Tibial nerve (tissue), 4 donors: ENCODE measurements at regions not wholly inside any gene's neighbourhood (a gene's known extent, or its start where the extent isn't known, plus 50 kb on each side); places are given as distances from the start of the nearest gene placed in this dataset.

ENCODE experiments used
- DNase-seq, 2 donors: peaks; one replicate each; pipeline ENCODE4 v3.0.0-alpha.2; 2019; ENCODE audit warnings: low spot score in 2 of 2
- H3K27ac ChIP-seq, 4 donors: fragments of 200-600 bp; sonication (generic) in 3 of 4; one replicate each; pipeline ENCODE4 v1.5.1; 2017 to 2019; ENCODE audit warnings: mild to moderate bottlenecking in 1 of 4
- H3K27me3 ChIP-seq, 2 donors: fragments of 200-600 bp; sonication (generic) in 1 of 2; one replicate each; pipeline versions ENCODE4 v1.5.1 to v1.6.0; 2017 to 2019
- H3K36me3 ChIP-seq, 3 donors: fragments of 200-600 bp; sonication (generic); one replicate each; pipeline ENCODE4 v1.5.1; 2018 to 2019
- H3K4me1 ChIP-seq, 4 donors: fragments of 200-600 bp; sonication (generic) in 3 of 4; one replicate each; pipeline ENCODE4 v1.5.1; 2017 to 2019
- H3K4me3 ChIP-seq, 4 donors: fragments of 200-600 bp; sonication (generic) in 3 of 4; one replicate each; pipeline ENCODE4 v1.5.1; 2017 to 2019; ENCODE audit warnings: mild to moderate bottlenecking in 1 of 4, moderate library complexity in 1 of 4
- H3K9me3 ChIP-seq, 4 donors: fragments of 200-600 bp; sonication (generic) in 3 of 4; one replicate each; pipeline ENCODE4 v1.5.1; 2017 to 2019
- CTCF ChIP-seq, 5 experiments: fragments of 200-600 bp in 3 of 5; fragments of 450-650 bp in 2 of 5; sonication (generic) in 3 of 5; IDR thresholded peaks; one replicate each; pipeline ENCODE4 v1.5.1; 2016 to 2019; ENCODE audit warnings: antibody characterized with exemption in 5 of 5, mild to moderate bottlenecking in 3 of 5, moderate library complexity in 2 of 5
- EP300 ChIP-seq, 2 donors: sonication (generic); formaldehyde crosslinking; IDR thresholded peaks; one replicate each; pipeline ENCODE4 v1.6.1; 2017; ENCODE audit warnings: antibody characterized with exemption in 2 of 2, mild to moderate bottlenecking in 1 of 2
- POLR2A ChIP-seq, 2 donors: fragments of 450-650 bp; IDR thresholded peaks; one replicate each; pipeline ENCODE4 v1.6.1; 2017; ENCODE audit warnings: antibody characterized with exemption in 2 of 2, mild to moderate bottlenecking in 2 of 2, moderate library complexity in 2 of 2
- WGBS, 2 donors: methylation state at CpG; one replicate each; pipeline ENCODE4 v1.1.5; 2018; 5-methylcytosine and 5-hydroxymethylcytosine counted together

- TF ChIP-seq CTCF (IDR thresholded peaks at IDR 0.05) (no peak), EP300 (IDR thresholded peaks at IDR 0.05) (no peak), POLR2A (IDR thresholded peaks at IDR 0.05) (no peak)
- Histone ChIP-seq H3K4me1 (no peaks in the 10 kb centered on the region), H3K27me3 (no peaks in the 10 kb centered on the region), H3K9me3 (peaks cover 0 to 17% (median 0%) of the 10 kb centered on the region in 4 donors), H3K27ac (no peak overlapping the region), H3K4me3 (no peak overlapping the region), H3K36me3 (no peaks in the 10 kb centered on the region)
- WGBS, 2 donors = 60 to 69% methylated on average over 1 of the region's 1 CpG
- no peak for DNase-seq
Measured at GRCh38 chr1:101476541-101476940, 239.7 kb downstream of the S1PR1 start.

DNA sequence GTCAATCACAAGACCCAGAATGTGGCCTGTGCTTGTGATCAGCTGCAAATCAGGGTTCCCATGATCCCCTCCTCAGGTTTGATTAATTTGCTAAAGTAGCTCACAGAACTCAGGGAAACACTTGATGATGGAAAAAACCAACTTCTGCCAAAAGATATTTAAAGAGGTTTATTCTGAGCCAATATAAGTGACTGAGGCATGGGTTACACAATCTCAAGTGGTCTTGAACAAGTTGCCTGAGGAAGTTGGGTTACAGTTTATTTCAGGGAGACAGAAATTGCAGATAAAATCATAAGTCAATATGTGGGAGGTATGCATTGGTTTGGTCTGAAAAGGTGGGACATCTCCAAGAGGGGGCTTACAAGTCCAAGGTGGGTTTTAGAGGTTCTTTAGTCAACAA is 243.1 kb downstream of the S1PR1 start:
- Histone ChIP-seq H3K27me3 (no peaks in the 10 kb centered on the region), H3K27ac (no peak overlapping the region), H3K4me3 (no peak overlapping the region), H3K9me3 (no peaks in the 10 kb centered on the region), H3K36me3 (no peaks in the 10 kb centered on the region), H3K4me1 (peaks cover 0 to 9% (median 0%) of the 10 kb centered on the region in 4 donors)
- no peak for DNase-seq
- TF ChIP-seq CTCF (IDR thresholded peaks at IDR 0.05) = no peak
- TF ChIP-seq POLR2A (IDR thresholded peaks at IDR 0.05) = no peak
- TF ChIP-seq EP300 (IDR thresholded peaks at IDR 0.05) = no peak

GRCh38 chr1:101482306-101482705 is 245.5 kb downstream of the S1PR1 start:
- no peaks in the 10 kb centered on the region for H3K9me3 ChIP-seq
- DNase-seq = no peak

DNA sequence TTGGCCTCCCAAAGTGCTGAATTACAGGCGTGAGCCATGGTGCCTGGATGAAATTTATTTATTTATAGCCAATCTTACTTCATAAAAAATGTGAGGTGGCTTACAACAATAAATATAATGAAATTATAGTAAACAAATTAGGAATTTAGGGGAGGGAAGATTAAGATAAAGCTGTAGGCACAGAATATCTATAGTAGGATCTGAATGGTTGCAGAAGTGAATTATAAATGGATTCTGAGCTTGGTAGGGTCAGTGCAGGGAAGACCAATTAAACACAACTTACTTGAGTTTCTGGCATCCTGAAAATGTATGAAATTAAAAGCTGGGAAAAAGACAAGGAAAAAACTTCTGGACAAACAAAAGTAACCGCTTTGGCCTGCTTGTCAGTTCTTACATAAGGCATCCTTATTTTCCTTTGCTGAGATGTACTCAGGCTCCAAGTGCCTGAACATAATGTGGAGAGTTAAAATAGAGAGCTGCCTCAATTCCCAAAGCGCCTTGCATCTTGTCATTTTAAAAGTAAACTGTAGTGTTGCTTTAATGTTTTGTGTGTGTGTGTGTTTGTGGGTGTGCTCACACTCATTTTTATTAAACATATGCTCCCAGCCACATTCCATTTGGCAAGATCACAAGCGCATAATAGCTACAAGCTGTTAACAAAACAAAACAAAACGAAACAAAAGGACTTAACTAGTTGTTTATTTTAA is 247.3 kb downstream of the S1PR1 start:
- WGBS, 2 donors = 51 to 55% methylated on average over 5 of the region's 5 CpGs
- Histone ChIP-seq H3K9me3 (peaks cover 0 to 2% (median 0%) of the 10 kb centered on the region in 4 donors), H3K36me3 (no peaks in the 10 kb centered on the region), H3K4me3 (no peak overlapping the region), H3K4me1 (peaks cover 0 to 15% (median 2%) of the 10 kb centered on the region in 4 donors), H3K27ac (no peak overlapping the region), H3K27me3 (no peaks in the 10 kb centered on the region)
- TF ChIP-seq POLR2A (IDR thresholded peaks at IDR 0.05) = no peak
- TF ChIP-seq EP300 (IDR thresholded peaks at IDR 0.05) = no peak
- no peak for TF ChIP-seq CTCF (IDR thresholded peaks at IDR 0.05)
- DNase-seq = no peak

More at GRCh38 chr1:101482306-101482705, 245.5 kb downstream of the S1PR1 start:
- H3K4me3 ChIP-seq = no peak overlapping the region
- TF ChIP-seq CTCF (IDR thresholded peaks at IDR 0.05) = no peak
- no peak for TF ChIP-seq POLR2A (IDR thresholded peaks at IDR 0.05)
- no peak for TF ChIP-seq EP300 (IDR thresholded peaks at IDR 0.05)
- H3K36me3 ChIP-seq = no peaks in the 10 kb centered on the region
- H3K27ac ChIP-seq = no peak overlapping the region
- peaks cover 0 to 15% (median 2%) of the 10 kb centered on the region in 4 donors for H3K4me1 ChIP-seq
- WGBS, 2 donors = 89 to 91% methylated on average over 4 of the region's 4 CpGs
- no peaks in the 10 kb centered on the region for H3K27me3 ChIP-seq

DNA sequence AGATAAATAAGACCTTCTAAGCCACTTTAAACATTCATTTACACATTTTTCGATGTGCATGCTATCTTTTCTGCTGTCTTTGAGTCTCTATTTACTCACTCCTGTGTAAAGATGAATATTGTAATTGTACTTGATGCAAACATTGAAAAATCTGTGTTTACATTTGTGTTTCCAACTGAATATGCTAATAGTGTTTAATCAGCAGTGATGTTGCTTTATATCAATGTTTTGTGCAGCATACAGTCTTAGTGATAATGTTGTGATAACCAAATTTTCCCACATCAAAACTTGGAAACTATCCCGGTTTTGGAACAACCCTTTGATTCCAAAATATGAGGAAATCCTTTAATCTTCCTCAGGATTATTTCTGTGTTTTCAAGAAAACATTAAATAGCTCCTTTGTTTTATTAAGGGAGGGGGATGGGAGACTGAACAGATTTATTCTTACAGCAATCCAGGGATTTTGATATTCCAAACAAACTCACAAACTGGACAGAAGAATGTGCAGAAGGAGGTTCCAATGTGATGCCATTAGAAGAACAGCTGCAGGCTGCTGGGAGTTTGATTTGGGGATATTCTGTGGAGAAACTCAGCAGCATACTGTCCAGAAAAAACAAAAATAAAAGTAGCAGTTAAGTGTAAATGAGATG is 248.0 kb downstream of the S1PR1 start:
- Histone ChIP-seq H3K36me3 (no peaks in the 10 kb centered on the region), H3K9me3 (peaks cover 0 to 9% (median 0%) of the 10 kb centered on the region in 4 donors), H3K4me3 (no peak overlapping the region), H3K4me1 (peaks cover 0 to 15% (median 2%) of the 10 kb centered on the region in 4 donors), H3K27me3 (no peaks in the 10 kb centered on the region), H3K27ac (no peak overlapping the region)
- DNase-seq = no peak
- TF ChIP-seq POLR2A (IDR thresholded peaks at IDR 0.05) (no peak), EP300 (IDR thresholded peaks at IDR 0.05) (no peak), CTCF (IDR thresholded peaks at IDR 0.05) (no peak)
- 17 to 21% methylated on average over 2 of the region's 2 CpGs for WGBS, 2 donors
